Upper lobe of left lung (tissue), 6 donors: ENCODE measurements at regions not wholly inside any gene's neighbourhood (a gene's known extent, or its start where the extent isn't known, plus 50 kb on each side); places are given as distances from the start of the nearest gene placed in this dataset.

Source experiments
- ATAC-seq, 2 donors: fragments of 200-7000 bp; cut with Tn5 transposase; one replicate each; pipeline ENCODE4 v1.9.1; 2022; ENCODE audit warnings: mild to moderate bottlenecking in 2 of 2, moderate library complexity in 2 of 2; ENCODE audit not compliant: low FRiP score in 2 of 2
- DNase-seq, 2 donors: peaks; one replicate each; pipeline ENCODE4 v3.0.0-alpha.2; 2019 to 2020
- H3K27ac ChIP-seq, 4 donors: fragments of 200-600 bp; sonication (generic); one replicate each; pipeline ENCODE4 v1.5.1; 2016 to 2019
- H3K27me3 ChIP-seq, 4 donors: fragments of 200-600 bp; sonication (generic); one replicate each; pipeline ENCODE4 v1.5.1; 2017 to 2019
- H3K36me3 ChIP-seq, 4 donors: fragments of 200-600 bp; sonication (generic); one replicate each; pipeline ENCODE4 v1.5.1; 2016 to 2019
- H3K4me1 ChIP-seq, 4 donors: fragments of 200-600 bp; sonication (generic); one replicate each; pipeline ENCODE4 v1.5.1; 2018 to 2019
- H3K4me3 ChIP-seq, 4 donors: fragments of 200-600 bp; sonication (generic); one replicate each; pipeline ENCODE4 v1.5.1; 2017 to 2019; ENCODE audit warnings: mild to moderate bottlenecking in 2 of 4, moderate library complexity in 1 of 4
- H3K9me3 ChIP-seq, 4 donors: fragments of 200-600 bp; sonication (generic); one replicate each; pipeline ENCODE4 v1.5.1; 2018 to 2019
- EP300 ChIP-seq, 4 donors: sonication (generic); formaldehyde crosslinking; IDR thresholded peaks; one replicate each; pipeline ENCODE4 v1.5.1; 2017; ENCODE audit warnings: antibody characterized with exemption in 4 of 4, control low read depth in 2 of 4
- POLR2A ChIP-seq, 4 donors: fragments of 450-650 bp; IDR thresholded peaks; one replicate each; pipeline ENCODE4 v1.5.1; 2016 to 2017; ENCODE audit warnings: antibody characterized with exemption in 4 of 4, mild to moderate bottlenecking in 2 of 4
- POLR2AphosphoS5 ChIP-seq, 2 donors: sonication (generic); formaldehyde crosslinking; IDR thresholded peaks; one replicate each; pipeline ENCODE4 v1.5.1; 2017; ENCODE audit warnings: antibody characterized with exemption in 2 of 2
- WGBS, 2 donors: methylation state at CpG; one replicate each; pipeline ENCODE4 v1.1.5; 2017 to 2018; 5-methylcytosine and 5-hydroxymethylcytosine counted together
- TF ChIP-seq, protein P1 (sequence below), 6 experiments: fragments of 450-650 bp in 4 of 6; fragments of 200-600 bp in 2 of 6; sonication (generic) in 2 of 6; IDR thresholded peaks; one replicate each; pipeline ENCODE4 v1.5.1; 2016 to 2019; ENCODE audit warnings: antibody characterized with exemption in 6 of 6
- donor health status: DM: no; HTN: no; CAD: no; lungs with moderate emphysema.
- donor health status: DM: no; HTN: yes; CAD: no; lungs with severe emphysema.

DNA sequence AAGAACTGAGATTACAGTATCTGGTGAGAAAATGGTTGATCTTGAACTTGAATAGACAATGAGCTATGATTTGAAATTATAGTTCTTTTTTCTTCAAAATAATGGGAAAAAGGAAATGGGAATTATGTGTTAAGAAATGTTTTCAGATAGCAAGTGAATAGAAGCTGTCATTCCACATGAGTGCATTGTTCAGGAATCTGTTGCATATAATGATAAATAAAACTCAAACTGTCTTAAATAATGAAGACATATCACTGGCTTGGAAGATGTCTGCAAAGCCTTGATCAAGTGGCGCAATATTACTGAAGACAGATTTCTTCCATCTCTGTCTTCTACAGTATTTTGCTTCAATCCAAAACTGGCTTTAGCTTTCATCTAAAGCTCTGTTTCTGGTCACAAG lies 479.3 kb upstream of the ZFP42 start:
- 87 to 100% methylated on average over 1 of the region's 1 CpG for WGBS, 2 donors
- TF ChIP-seq, protein P1, sequence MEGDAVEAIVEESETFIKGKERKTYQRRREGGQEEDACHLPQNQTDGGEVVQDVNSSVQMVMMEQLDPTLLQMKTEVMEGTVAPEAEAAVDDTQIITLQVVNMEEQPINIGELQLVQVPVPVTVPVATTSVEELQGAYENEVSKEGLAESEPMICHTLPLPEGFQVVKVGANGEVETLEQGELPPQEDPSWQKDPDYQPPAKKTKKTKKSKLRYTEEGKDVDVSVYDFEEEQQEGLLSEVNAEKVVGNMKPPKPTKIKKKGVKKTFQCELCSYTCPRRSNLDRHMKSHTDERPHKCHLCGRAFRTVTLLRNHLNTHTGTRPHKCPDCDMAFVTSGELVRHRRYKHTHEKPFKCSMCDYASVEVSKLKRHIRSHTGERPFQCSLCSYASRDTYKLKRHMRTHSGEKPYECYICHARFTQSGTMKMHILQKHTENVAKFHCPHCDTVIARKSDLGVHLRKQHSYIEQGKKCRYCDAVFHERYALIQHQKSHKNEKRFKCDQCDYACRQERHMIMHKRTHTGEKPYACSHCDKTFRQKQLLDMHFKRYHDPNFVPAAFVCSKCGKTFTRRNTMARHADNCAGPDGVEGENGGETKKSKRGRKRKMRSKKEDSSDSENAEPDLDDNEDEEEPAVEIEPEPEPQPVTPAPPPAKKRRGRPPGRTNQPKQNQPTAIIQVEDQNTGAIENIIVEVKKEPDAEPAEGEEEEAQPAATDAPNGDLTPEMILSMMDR (IDR thresholded peaks at IDR 0.05), result no peak
- Histone ChIP-seq H3K9me3 (no peaks in the 10 kb centered on the region), H3K36me3 (no peaks in the 10 kb centered on the region), H3K4me3 (no peak overlapping the region), H3K27me3 (no peaks in the 10 kb centered on the region), H3K4me1 (no peaks in the 10 kb centered on the region), H3K27ac (no peak overlapping the region)
- ATAC-seq, result no peak
- no peak for DNase-seq

DNA sequence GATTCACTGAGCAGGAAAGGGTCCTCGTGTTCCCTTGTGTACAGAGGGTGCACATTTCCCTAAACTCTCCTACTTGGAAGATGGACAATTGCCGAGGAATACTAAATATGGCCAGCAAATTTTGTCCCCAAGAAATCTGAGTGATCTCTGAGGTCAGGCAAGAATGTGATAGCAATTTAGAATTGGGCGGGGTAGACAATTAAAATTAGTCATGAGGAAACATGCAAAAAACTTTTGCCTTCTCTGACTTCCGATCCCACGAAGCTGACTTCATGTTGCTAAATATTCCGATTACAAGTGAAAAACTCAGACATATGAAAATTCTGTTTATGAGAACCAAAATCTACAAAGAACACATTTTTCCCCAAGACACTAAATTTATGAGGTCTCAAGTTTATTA lies 453.9 kb upstream of the ZFP42 start:
- Histone ChIP-seq H3K9me3 (no peaks in the 10 kb centered on the region), H3K27me3 (no peaks in the 10 kb centered on the region), H3K4me1 (no peaks in the 10 kb centered on the region), H3K27ac (no peak overlapping the region), H3K36me3 (no peaks in the 10 kb centered on the region), H3K4me3 (no peak overlapping the region)
- WGBS, 2 donors, result 70 to 90% methylated on average over 6 of the region's 6 CpGs
- ATAC-seq, result no peak
- DNase-seq, result no peak
- TF ChIP-seq EP300 (IDR thresholded peaks at IDR 0.05) (no peak), POLR2AphosphoS5 (IDR thresholded peaks at IDR 0.05) (no peak)

DNA sequence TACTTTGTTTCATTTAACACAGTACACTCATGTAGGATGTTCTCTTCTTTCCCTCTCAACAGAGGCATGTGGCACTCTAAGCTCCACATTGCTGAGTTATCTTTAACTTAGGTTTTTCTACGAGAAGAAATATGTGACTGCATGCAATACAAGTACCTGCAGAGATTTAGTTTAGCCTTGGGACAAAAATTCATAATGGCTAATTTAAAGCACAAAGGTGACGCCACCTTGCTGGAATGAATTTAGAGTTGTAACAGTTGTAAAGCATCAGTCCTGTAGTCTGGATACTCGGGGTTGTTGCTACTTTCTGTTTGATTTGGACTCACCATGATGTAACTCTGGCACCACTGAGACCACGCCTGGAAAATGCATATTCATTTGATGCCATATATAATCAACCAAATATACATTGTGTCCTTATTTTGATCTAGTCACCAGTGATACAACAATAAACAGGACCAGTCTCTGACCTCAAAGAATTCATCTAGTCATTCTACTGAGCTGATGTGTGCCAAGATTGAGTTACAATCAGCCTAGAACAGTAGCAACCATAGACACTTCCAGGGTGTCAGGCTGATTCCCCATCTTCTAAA lies 451.0 kb upstream of the ZFP42 start:
- H3K4me1 ChIP-seq, result no peaks in the 10 kb centered on the region
- no peaks in the 10 kb centered on the region for H3K9me3 ChIP-seq
- WGBS, 2 donors, result 74 to 78% methylated on average over 4 of the region's 4 CpGs
- ATAC-seq, result no peak
- H3K27ac ChIP-seq, result no peak overlapping the region
- H3K36me3 ChIP-seq, result no peaks in the 10 kb centered on the region
- DNase-seq, result no peak
- H3K4me3 ChIP-seq, result no peak overlapping the region
- H3K27me3 ChIP-seq, result no peaks in the 10 kb centered on the region
- no peak for TF ChIP-seq POLR2A (IDR thresholded peaks at IDR 0.05)
- no peak for TF ChIP-seq EP300 (IDR thresholded peaks at IDR 0.05)
- TF ChIP-seq, protein P1 (IDR thresholded peaks at IDR 0.05), result no peak
- TF ChIP-seq POLR2AphosphoS5 (IDR thresholded peaks at IDR 0.05), result no peak

DNA sequence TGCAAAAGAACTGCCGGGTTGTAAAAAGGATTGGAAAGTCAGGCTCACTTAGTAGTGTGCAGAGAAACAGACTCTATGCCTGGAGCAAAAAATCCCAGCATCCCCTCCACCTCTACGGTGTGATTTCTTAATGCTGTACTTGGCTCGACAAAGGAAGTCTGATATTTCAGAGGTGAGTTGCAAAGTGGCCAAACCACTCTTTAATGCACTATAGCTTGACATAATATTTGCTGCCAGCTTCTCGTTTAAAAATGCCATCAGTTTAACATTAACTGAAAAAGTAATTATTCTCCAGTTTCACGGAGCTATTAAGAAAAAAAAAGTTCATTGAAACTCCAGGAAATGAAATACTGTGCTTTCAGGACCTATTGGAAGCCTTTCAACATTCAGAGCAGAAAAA lies 448.3 kb upstream of the ZFP42 start:
- H3K4me3 ChIP-seq, result no peak overlapping the region
- WGBS, 2 donors, result 45 to 52% methylated on average over 5 of the region's 5 CpGs
- no peak for TF ChIP-seq POLR2AphosphoS5 (IDR thresholded peaks at IDR 0.05)
- TF ChIP-seq POLR2A (IDR thresholded peaks at IDR 0.05), result no peak
- TF ChIP-seq EP300 (IDR thresholded peaks at IDR 0.05), result no peak
- TF ChIP-seq, protein P1 (IDR thresholded peaks at IDR 0.05), result no peak
- H3K27me3 ChIP-seq, result no peaks in the 10 kb centered on the region
- H3K4me1 ChIP-seq, result no peaks in the 10 kb centered on the region
- no peaks in the 10 kb centered on the region for H3K36me3 ChIP-seq
- no peak for ATAC-seq
- peak in 1 of 2 donors; percentile 23 for DNase-seq
- no peaks in the 10 kb centered on the region for H3K9me3 ChIP-seq
- no peak overlapping the region for H3K27ac ChIP-seq

DNA sequence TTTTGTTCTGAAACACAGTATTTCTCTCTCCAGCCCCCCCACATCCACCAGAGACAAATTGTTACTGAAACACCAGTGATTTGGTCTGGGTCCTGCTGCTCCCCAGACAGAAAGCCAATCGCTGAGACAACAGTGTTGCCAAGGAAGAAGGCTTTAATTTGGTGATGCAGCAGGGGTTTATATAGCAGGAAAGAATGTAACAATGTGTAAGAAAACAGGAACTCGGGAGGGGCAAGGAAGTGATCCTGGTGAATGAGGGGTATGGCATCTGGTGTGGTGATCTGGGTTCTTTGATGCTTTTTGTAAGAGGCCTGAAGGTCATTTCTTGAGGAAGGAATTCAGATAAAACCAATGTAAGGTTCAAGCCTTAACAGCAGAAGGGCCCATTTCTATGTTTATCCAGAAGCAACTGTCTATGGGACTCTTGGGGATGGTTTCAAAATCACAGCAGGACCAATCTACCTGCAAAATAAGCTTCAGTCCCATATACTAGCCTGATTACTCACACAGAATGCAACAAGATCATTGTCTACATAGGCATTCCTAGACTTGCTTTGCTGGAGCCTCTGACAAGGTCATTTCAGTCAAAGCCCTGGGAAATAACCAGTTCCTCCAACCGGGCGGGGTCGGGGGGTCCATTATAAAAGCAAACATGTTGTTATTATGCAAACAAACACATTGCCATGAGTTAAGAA lies 445.2 kb upstream of the ZFP42 start:
- TF ChIP-seq POLR2AphosphoS5 (IDR thresholded peaks at IDR 0.05) (no peak), POLR2A (IDR thresholded peaks at IDR 0.05) (no peak), EP300 (IDR thresholded peaks at IDR 0.05) (no peak)
- TF ChIP-seq, protein P1 (IDR thresholded peaks at IDR 0.05), result no peak
- no peaks in the 10 kb centered on the region for H3K9me3 ChIP-seq
- no peak overlapping the region for H3K27ac ChIP-seq
- H3K4me1 ChIP-seq, result no peaks in the 10 kb centered on the region
- 77 to 86% methylated on average over 5 of the region's 5 CpGs for WGBS, 2 donors
- DNase-seq (no peak), ATAC-seq (no peak)
- H3K36me3 ChIP-seq, result no peaks in the 10 kb centered on the region
- H3K4me3 ChIP-seq, result no peak overlapping the region
- H3K27me3 ChIP-seq, result no peaks in the 10 kb centered on the region
